Parathyroid adenoma (tissue), 2 donors: ENCODE measurements at regions not wholly inside any gene's neighbourhood (a gene's known extent, or its start where the extent isn't known, plus 50 kb on each side); places are given as distances from the start of the nearest gene placed in this dataset.

Experiments
- H2AFZ ChIP-seq: fragments of 300-600 bp; sonication (generic); one replicate; pipeline ENCODE4 v1.7.0; 2017; ENCODE audit warnings: antibody characterized with exemption, mild to moderate bottlenecking
- H3K27ac ChIP-seq: fragments of 300-600 bp; sonication (generic); one replicate; pipeline ENCODE4 v1.7.0; 2017
- H3K27me3 ChIP-seq: fragments of 300-600 bp; sonication (generic); one replicate; pipeline ENCODE4 v1.7.0; 2017; ENCODE audit warnings: low read length; ENCODE audit not compliant: control insufficient read depth, insufficient read depth
- H3K36me3 ChIP-seq: fragments of 300-600 bp; sonication (generic); one replicate; pipeline ENCODE4 v1.7.0; 2017; ENCODE audit warnings: low read length; ENCODE audit not compliant: control insufficient read depth, insufficient read depth
- H3K4me1 ChIP-seq: fragments of 300-600 bp; sonication (generic); one replicate; pipeline ENCODE4 v1.7.0; 2017; ENCODE audit warnings: control low read depth
- H3K4me2 ChIP-seq: fragments of 300-600 bp; sonication (generic); one replicate; pipeline ENCODE4 v1.7.0; 2017; ENCODE audit warnings: low read length
- H3K4me3 ChIP-seq: fragments of 300-600 bp; sonication (generic); one replicate; pipeline ENCODE4 v1.7.0; 2017; ENCODE audit warnings: low read depth, low read length
- H3K79me2 ChIP-seq: fragments of 300-600 bp; sonication (generic); one replicate; pipeline ENCODE4 v1.7.0; 2017; ENCODE audit warnings: control low read depth
- H3K9ac ChIP-seq: fragments of 300-600 bp; sonication (generic); one replicate; pipeline ENCODE4 v1.7.0; 2017; ENCODE audit warnings: mild to moderate bottlenecking
- H3K9me3 ChIP-seq: fragments of 300-600 bp; sonication (generic); one replicate; pipeline ENCODE4 v1.7.0; 2017; ENCODE audit warnings: low read length; ENCODE audit not compliant: control insufficient read depth
- TF ChIP-seq, protein P1 (sequence below): fragments of 300-600 bp; sonication (generic); IDR thresholded peaks from one replicate; pipeline ENCODE4 v1.7.0; 2017; ENCODE audit warnings: antibody characterized with exemption, mild to moderate bottlenecking
- donor health status: primary hyperparathyroidism.

DNA sequence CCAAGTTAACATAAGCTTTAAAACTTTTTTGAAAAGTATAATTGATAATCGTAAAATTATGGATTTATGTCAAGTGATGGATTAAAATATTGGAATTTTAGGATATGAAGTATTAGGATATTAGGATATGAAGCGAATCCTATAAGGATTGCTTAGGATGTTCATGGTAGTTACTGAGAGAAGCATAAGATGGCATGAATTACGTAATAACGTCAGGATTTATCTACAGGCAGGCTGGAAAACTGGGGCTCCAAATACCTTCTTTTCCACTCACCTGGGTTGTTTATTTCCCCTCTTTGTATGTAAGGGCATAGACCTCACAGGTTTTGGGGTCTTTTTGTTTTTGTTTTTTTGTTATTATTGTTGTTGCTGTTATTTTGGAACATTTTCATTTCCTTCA lies 65.2 kb upstream of the TMEM33 start:
- H3K27ac ChIP-seq, result no peak overlapping the region
- no peak overlapping the region for H3K9ac ChIP-seq
- TF ChIP-seq, protein P1, sequence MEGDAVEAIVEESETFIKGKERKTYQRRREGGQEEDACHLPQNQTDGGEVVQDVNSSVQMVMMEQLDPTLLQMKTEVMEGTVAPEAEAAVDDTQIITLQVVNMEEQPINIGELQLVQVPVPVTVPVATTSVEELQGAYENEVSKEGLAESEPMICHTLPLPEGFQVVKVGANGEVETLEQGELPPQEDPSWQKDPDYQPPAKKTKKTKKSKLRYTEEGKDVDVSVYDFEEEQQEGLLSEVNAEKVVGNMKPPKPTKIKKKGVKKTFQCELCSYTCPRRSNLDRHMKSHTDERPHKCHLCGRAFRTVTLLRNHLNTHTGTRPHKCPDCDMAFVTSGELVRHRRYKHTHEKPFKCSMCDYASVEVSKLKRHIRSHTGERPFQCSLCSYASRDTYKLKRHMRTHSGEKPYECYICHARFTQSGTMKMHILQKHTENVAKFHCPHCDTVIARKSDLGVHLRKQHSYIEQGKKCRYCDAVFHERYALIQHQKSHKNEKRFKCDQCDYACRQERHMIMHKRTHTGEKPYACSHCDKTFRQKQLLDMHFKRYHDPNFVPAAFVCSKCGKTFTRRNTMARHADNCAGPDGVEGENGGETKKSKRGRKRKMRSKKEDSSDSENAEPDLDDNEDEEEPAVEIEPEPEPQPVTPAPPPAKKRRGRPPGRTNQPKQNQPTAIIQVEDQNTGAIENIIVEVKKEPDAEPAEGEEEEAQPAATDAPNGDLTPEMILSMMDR, result no peak
- H3K27me3 ChIP-seq, result peaks cover 4% of the 10 kb centered on the region
- H3K4me2 ChIP-seq, result no peak overlapping the region
- H3K4me1 ChIP-seq, result no peaks in the 10 kb centered on the region
- no peaks in the 10 kb centered on the region for H3K79me2 ChIP-seq
- no peak overlapping the region for H2AFZ ChIP-seq
- no peak overlapping the region for H3K4me3 ChIP-seq
- H3K9me3 ChIP-seq, result no peaks in the 10 kb centered on the region
- H3K36me3 ChIP-seq, result no peaks in the 10 kb centered on the region

DNA sequence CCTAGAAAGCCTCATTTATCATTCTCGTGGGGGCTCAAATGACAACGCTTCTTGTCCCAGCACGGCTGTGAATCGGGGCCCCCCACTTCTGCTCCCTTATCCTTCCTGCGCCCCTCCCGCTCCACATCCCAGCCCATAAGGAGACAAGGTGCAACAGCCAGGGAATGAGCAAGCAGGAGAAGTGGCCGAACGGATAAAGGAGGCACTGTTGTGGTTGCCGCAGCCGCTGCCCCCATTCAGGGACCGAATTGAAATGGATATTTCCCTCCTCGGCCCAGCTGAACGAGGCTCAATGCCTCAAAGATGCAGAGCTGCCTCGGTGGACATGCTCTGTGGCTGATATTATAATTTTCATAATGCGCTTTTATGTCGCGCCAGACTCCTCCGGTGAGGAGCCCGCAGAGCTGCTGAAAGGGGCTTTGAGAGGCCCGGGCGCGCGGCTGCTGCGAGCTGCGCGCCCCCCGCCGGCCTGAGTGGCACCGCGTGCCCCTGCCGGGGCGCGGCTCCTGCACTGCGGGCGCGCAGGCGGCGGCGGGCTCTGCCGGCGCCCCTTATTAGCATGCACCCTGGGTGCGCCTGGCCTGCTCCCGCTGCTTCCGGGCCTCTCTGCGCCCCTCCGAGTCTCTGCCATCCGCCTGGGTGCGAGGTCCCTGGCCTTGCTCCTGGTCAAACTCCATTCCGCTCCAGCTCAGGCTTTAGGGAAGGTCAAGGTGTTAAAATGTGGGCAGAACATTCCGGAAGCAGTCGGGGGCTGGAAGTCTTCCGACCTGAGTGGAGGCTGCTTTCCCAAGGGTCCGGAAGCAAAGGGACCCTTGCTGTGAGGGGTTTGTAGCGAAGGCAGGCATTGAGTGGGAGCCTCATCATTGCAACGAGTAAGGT lies 68.2 kb upstream of the TMEM33 start:
- Histone ChIP-seq H3K4me3 (no peak overlapping the region), H3K27ac (no peak overlapping the region), H3K36me3 (no peaks in the 10 kb centered on the region), H3K4me2 (no peak overlapping the region), H3K9ac (no peak overlapping the region), H2AFZ (no peak overlapping the region), H3K9me3 (no peaks in the 10 kb centered on the region), H3K79me2 (no peaks in the 10 kb centered on the region), H3K27me3 (peaks cover 4% of the 10 kb centered on the region), H3K4me1 (no peaks in the 10 kb centered on the region)
- TF ChIP-seq, protein P1, result no peak

DNA sequence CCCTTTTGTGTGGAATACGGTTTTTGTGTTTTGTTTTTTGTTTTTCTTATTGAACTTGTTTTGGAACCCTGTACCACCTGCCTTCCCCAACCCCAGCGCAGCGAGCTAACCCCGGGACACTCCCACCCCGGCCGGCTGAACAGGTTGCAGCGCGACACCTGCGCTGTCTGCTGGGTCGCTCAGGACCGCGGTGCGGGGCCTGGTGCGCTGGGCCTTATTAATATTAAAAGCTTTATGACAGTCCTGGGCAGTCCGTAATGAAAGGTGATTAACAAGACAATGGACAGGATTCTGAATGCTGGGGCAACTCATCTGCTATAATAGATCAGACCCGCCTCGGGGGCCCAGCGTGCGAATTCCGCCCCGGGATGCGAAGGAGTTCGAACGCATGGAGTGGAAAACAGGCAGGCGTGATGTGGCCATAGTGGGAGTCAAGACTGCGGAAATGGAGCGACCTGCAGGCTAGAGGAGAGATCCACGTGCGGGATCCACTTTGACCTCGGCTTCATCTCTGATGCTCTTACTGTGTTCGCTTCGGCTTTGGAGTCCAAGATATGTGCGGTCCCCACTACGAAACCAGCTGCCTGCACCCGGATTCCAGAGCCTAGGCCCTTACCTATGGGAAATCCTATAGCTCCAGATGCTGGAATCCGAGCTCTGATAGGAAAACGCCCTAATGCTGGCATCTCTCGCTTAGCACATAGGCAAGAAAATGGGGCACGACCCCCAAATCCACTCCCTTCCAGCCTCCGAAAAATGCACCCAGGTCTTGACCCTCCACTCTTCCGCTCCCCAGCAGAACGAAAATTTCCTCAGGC lies 69.0 kb upstream of the TMEM33 start:
- H3K4me1 ChIP-seq, result no peaks in the 10 kb centered on the region
- no peaks in the 10 kb centered on the region for H3K9me3 ChIP-seq
- TF ChIP-seq, protein P1, result no peak
- no peaks in the 10 kb centered on the region for H3K79me2 ChIP-seq
- H2AFZ ChIP-seq, result no peak overlapping the region
- H3K27me3 ChIP-seq, result peaks cover 4% of the 10 kb centered on the region
- no peak overlapping the region for H3K4me2 ChIP-seq
- H3K4me3 ChIP-seq, result no peak overlapping the region
- H3K27ac ChIP-seq, result no peak overlapping the region
- H3K36me3 ChIP-seq, result no peaks in the 10 kb centered on the region
- H3K9ac ChIP-seq, result no peak overlapping the region

DNA sequence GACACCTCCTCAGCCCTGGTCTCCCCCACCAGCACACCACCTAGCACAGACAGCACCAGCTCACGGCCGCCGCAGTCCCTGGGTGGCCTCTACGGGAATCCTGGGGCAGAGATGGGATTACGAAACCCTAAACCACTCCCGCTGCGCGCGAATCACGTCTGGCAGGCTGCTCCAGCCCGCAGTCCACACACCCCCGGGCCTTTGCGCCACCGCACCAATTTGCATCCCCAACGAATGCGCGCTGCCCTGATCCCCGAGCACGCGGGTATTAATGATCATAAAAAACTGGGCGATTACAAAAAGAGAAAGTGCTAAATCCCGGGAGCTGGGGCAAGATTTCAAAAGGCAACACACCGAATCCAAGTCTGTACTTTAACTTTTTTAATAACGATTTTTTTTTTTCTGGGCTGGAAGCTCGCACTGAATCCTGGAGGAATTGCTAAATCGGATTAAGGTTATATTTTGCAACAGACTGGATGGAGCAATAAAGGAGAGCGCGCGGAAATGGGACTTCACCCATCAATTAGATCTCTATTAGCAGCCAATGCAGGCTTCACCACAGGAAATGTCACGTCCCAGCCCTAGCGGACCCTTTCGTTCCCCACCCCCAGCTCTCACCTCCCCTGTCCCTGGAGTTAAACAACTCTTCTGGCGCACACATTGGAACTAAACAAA lies 69.8 kb upstream of the TMEM33 start:
- Histone ChIP-seq H3K9me3 (no peaks in the 10 kb centered on the region), H3K27ac (no peak overlapping the region), H3K36me3 (no peaks in the 10 kb centered on the region), H3K27me3 (peaks cover 4% of the 10 kb centered on the region), H3K9ac (no peak overlapping the region), H3K4me1 (no peaks in the 10 kb centered on the region), H3K4me3 (no peak overlapping the region), H3K4me2 (no peak overlapping the region), H2AFZ (no peak overlapping the region), H3K79me2 (no peaks in the 10 kb centered on the region)
- TF ChIP-seq, protein P1, result no peak
